ENCODE measurements at regions not wholly inside any gene's neighbourhood (a gene's known extent, or its start where the extent isn't known, plus 50 kb on each side); places are given as distances from the start of the nearest gene placed in this dataset.

DNA sequence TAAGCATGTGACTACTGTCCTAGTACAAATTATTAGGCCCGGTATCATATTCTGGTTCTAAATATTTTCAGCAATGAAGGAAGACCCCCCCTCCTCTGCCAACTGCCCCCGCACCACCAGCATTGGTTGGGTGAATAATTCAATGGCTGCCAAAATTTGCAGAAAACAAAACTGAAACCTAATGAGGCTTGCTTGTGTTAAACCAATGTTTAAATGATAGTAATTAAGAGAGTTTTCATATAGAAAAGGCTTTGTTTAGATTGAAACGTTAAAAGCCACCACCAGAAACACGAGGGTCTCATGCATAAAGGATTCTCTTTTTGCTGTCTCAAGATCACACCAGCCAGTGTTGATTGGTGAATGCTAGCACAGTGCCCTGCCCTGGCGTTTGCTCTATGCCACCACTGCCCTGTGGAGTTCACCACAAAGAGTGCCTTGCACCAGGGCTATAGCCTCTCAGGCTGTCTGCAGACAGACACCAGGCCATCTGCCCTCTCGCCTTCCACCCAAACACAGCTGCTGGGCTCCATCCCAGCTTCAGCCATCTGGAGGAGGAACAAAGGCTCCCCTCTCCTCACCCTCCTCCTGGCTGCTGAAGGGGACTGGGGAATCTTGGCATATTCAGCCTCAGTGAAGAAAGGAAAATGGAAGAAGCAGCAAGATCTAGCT is 200.3 kb upstream of the PFN2 start:
- DNase-seq (no peak), ATAC-seq (no peak)
- POLR2A ChIA-PET (ENCODE audit: unreplicated experiment): no interaction called here
- Histone ChIP-seq H3K4me1 (ENCODE audit: insufficient read depth, low read length) (no peaks in the 10 kb centered on the region), H3K27ac (ENCODE audit: low read length) (no peak overlapping the region), H3K4me2 (ENCODE audit: low read length) (no peak overlapping the region), H2AFZ (ENCODE audit: low read length) (no peak overlapping the region), H3F3A (ENCODE audit: low read length, unreplicated experiment) (no peaks in the 10 kb centered on the region), H4K20me1 (ENCODE audit: low read length) (no peaks in the 10 kb centered on the region), H3K4me3 (ENCODE audit: low read length) (no peak overlapping the region), H3K9ac (ENCODE audit: low read length) (no peak overlapping the region), H3K9me3 (ENCODE audit: low read length) (no peaks in the 10 kb centered on the region), H3K27me3 (ENCODE audit: low read length) (no peaks in the 10 kb centered on the region), H3K79me2 (ENCODE audit: low read length) (no peaks in the 10 kb centered on the region), H3K36me3 (ENCODE audit: low read depth, low read length) (no peaks in the 10 kb centered on the region), H3K9me2 (replicated peaks; ENCODE audit: low read length) (no peaks in the 10 kb centered on the region)
- CTCF ChIA-PET: no interaction called here
- intact Hi-C loops (cut with micrococcal nuclease): no loop called here
- TF ChIP-seq EZH2 (IDR thresholded peaks at IDR 0.05; ENCODE audit: low read length, unreplicated experiment): no peak
- no TSS peak for BruUV-seq (replicated peaks)

DNA sequence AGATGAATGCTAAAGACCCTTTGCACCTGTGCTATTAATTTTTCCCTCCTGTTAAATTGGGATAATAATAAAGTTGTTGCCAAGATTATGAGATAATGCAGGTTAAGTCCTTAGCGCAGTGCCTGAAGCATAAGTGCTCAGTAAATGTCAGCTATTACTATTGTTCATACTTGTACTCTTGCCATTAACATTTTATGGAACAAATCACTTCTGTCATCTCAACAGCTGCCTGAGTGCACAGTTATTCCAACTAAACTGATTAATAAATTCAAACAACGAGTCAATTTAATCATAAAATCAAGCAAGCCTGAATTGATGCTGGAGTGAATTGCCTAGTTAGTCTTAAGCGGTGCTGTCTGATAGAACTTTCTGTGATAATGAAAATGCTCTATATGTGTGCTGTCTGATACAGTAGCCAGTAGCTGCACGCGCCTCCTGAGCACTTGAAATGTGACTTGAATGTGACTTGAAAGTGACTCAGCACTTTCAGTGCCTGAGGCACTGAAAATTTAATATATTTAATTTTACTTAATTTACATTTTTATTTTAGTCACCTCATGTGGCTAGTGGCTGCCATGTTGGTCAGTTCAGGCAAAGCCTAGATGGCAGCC is 198.7 kb upstream of the PFN2 start:
- Histone ChIP-seq H3K9me2 (replicated peaks; ENCODE audit: low read length) (no peaks in the 10 kb centered on the region), H3K9ac (ENCODE audit: low read length) (no peak overlapping the region), H4K20me1 (ENCODE audit: low read length) (no peaks in the 10 kb centered on the region), H3K4me1 (ENCODE audit: insufficient read depth, low read length) (no peaks in the 10 kb centered on the region), H3K79me2 (ENCODE audit: low read length) (no peaks in the 10 kb centered on the region), H3K9me3 (ENCODE audit: low read length) (no peaks in the 10 kb centered on the region), H3K4me2 (ENCODE audit: low read length) (no peak overlapping the region), H3K27me3 (ENCODE audit: low read length) (no peaks in the 10 kb centered on the region), H3F3A (ENCODE audit: low read length, unreplicated experiment) (no peaks in the 10 kb centered on the region), H3K4me3 (ENCODE audit: low read length) (no peak overlapping the region), H2AFZ (ENCODE audit: low read length) (no peak overlapping the region), H3K27ac (ENCODE audit: low read length) (no peak overlapping the region), H3K36me3 (ENCODE audit: low read depth, low read length) (no peaks in the 10 kb centered on the region)
- BruUV-seq (replicated peaks): no TSS peak
- CTCF ChIA-PET: no interaction called here
- no peak for TF ChIP-seq EZH2phosphoT487 (IDR thresholded peaks at IDR 0.05; ENCODE audit: borderline replicate concordance, low read length)
- intact Hi-C loops (cut with micrococcal nuclease): no loop called here
- POLR2A ChIA-PET (ENCODE audit: unreplicated experiment): no interaction called here
- peak; percentile 29; the same call in 1 of the 2 replicates for ATAC-seq
- peak; percentile 25 for DNase-seq

DNA sequence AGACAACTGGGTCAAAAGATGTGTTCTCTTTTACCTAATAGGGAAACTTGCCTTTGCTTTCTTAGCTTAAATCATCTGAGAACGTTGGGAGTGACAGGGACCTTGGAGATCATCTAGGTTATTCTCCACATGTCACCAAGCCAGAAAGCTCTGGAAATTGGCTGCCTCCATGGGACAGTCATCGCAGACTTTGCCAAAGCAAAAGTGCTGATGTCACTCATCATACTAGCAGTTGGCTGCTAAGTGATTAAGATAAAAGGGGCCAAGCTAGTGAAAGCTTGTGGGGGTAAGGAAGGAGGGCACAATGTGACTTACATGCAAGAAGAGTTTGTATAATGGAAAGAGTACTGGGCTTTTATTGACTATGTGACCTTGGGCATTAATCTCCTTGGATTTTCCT is 198.0 kb upstream of the PFN2 start:
- H3F3A ChIP-seq (ENCODE audit: low read length, unreplicated experiment): no peaks in the 10 kb centered on the region
- TF ChIP-seq EZH2 (IDR thresholded peaks at IDR 0.05; ENCODE audit: low read length, unreplicated experiment) (no peak), EZH2phosphoT487 (IDR thresholded peaks at IDR 0.05; ENCODE audit: borderline replicate concordance, low read length) (no peak)
- TF ChIP-seq, protein P1, sequence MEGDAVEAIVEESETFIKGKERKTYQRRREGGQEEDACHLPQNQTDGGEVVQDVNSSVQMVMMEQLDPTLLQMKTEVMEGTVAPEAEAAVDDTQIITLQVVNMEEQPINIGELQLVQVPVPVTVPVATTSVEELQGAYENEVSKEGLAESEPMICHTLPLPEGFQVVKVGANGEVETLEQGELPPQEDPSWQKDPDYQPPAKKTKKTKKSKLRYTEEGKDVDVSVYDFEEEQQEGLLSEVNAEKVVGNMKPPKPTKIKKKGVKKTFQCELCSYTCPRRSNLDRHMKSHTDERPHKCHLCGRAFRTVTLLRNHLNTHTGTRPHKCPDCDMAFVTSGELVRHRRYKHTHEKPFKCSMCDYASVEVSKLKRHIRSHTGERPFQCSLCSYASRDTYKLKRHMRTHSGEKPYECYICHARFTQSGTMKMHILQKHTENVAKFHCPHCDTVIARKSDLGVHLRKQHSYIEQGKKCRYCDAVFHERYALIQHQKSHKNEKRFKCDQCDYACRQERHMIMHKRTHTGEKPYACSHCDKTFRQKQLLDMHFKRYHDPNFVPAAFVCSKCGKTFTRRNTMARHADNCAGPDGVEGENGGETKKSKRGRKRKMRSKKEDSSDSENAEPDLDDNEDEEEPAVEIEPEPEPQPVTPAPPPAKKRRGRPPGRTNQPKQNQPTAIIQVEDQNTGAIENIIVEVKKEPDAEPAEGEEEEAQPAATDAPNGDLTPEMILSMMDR (conservative IDR thresholded peaks at IDR 0.05; ENCODE audit: low read depth, low read length): no peak
- ATAC-seq (no peak), DNase-seq (no peak)
- no peaks in the 10 kb centered on the region for H3K9me3 ChIP-seq (ENCODE audit: low read length)
- H3K79me2 ChIP-seq (ENCODE audit: low read length): no peaks in the 10 kb centered on the region
- no peaks in the 10 kb centered on the region for H3K4me1 ChIP-seq (ENCODE audit: insufficient read depth, low read length)
- no peaks in the 10 kb centered on the region for H3K27me3 ChIP-seq (ENCODE audit: low read length)
- H3K27ac ChIP-seq (ENCODE audit: low read length): no peak overlapping the region
- intact Hi-C loops (cut with micrococcal nuclease): no loop called here
- no peak overlapping the region for H3K9ac ChIP-seq (ENCODE audit: low read length)
- no peaks in the 10 kb centered on the region for H3K9me2 ChIP-seq (replicated peaks; ENCODE audit: low read length)
- H2AFZ ChIP-seq (ENCODE audit: low read length): no peak overlapping the region
- H3K36me3 ChIP-seq (ENCODE audit: low read depth, low read length): no peaks in the 10 kb centered on the region
- H3K4me2 ChIP-seq (ENCODE audit: low read length): no peak overlapping the region
- no TSS peak for BruUV-seq (replicated peaks)
- H3K4me3 ChIP-seq (ENCODE audit: low read length): no peak overlapping the region
- H4K20me1 ChIP-seq (ENCODE audit: low read length): no peaks in the 10 kb centered on the region
- POLR2A ChIA-PET (ENCODE audit: unreplicated experiment): no interaction called here
- CTCF ChIA-PET: no interaction called here
